22Rv1 (cell line): ENCODE measurements at regions not wholly inside any gene's neighbourhood (a gene's known extent, or its start where the extent isn't known, plus 50 kb on each side); places are given as distances from the start of the nearest gene placed in this dataset.

ENCODE experiments used
- CTCF ChIP-seq: fragments of 450-650 bp; IDR thresholded peaks from 2 replicates; pipeline ENCODE4 v1.5.1; 2017; ENCODE audit warnings: mild to moderate bottlenecking
- ZFX ChIP-seq: fragments of 450-650 bp; IDR thresholded peaks from 2 replicates; pipeline ENCODE4 v1.6.1; 2017; ENCODE audit warnings: antibody characterized with exemption, borderline replicate concordance

GRCh38 chr7:17134786-17135185 lies 163.7 kb upstream of the AHR start:
- TF ChIP-seq CTCF (no peak), ZFX (no peak)
